Caco-2 (cell line): ENCODE measurements at regions not wholly inside any gene's neighbourhood (a gene's known extent, or its start where the extent isn't known, plus 50 kb on each side); places are given as distances from the start of the nearest gene placed in this dataset.

Experiments
- BruUV-seq: library from RNA; stranded (reverse); fragments of 400-500 nt; replicated peaks from 2 replicates; lab custom pipeline; 2021; lab: Mats Ljungman, UMichigan
- CTCF ChIA-PET: fragments of 300-600 bp; sonication (Branson Sonifier 250); formaldehyde crosslinking; loops from one replicate; lab custom pipeline; 2022; ENCODE audit warnings: antibody characterized with exemption; lab: Charles Lee
- POLR2A ChIA-PET: fragments of 300-600 bp; sonication (Branson Sonifier 250); formaldehyde crosslinking; loops from one replicate; lab custom pipeline; 2022; ENCODE audit warnings: antibody characterized with exemption; lab: Charles Lee
- DNase-seq, 2 experiments: peaks; one replicate each; pipeline versions ENCODE4 v3.0.0 to v3.0.0-alpha.2; 2020 to 2022
- H3K27me3 ChIP-seq: replicated peaks from 2 replicates; pipeline ENCODE4 v1.6.0; 2011; ENCODE audit warnings: low read length; ENCODE audit not compliant: control insufficient read depth, insufficient read depth
- H3K36me3 ChIP-seq: 2 replicates; pipeline ENCODE4 v1.5.1; 2011; ENCODE audit warnings: low read length; ENCODE audit not compliant: control insufficient read depth, insufficient read depth
- H3K4me1 ChIP-seq: fragments of 250-450 bp; sonication (Bioruptor Pico); 2 replicates; pipeline ENCODE4 v1.5.1; 2020; ENCODE audit warnings: mild to moderate bottlenecking
- H3K4me3 ChIP-seq: 2 replicates; pipeline ENCODE4 v1.5.1; 2011; ENCODE audit warnings: low read depth, mild to moderate bottlenecking, control low read depth, low read length
- H3K9me3 ChIP-seq: fragments of 250-450 bp; sonication (Bioruptor Pico); 2 replicates; pipeline ENCODE4 v1.5.1; 2020; ENCODE audit warnings: mild to moderate bottlenecking, moderate library complexity
- H3K27ac Mint-ChIP-seq: one replicate; pipeline ENCODE4 v1.8.0; 2022; ENCODE audit warnings: mixed read lengths; ENCODE audit not compliant: unreplicated experiment
- H3K27me3 Mint-ChIP-seq: one replicate; pipeline ENCODE4 v1.8.0; 2022; ENCODE audit warnings: mixed read lengths; ENCODE audit not compliant: insufficient read depth, unreplicated experiment
- H3K36me3 Mint-ChIP-seq: one replicate; pipeline ENCODE4 v1.8.0; 2022; ENCODE audit warnings: mild to moderate bottlenecking, mixed read lengths; ENCODE audit not compliant: insufficient read depth, unreplicated experiment
- H3K4me1 Mint-ChIP-seq: one replicate; pipeline ENCODE4 v1.8.0; 2022; ENCODE audit warnings: low read depth, mixed read lengths; ENCODE audit not compliant: unreplicated experiment
- H3K4me3 Mint-ChIP-seq: one replicate; pipeline ENCODE4 v1.8.0; 2022; ENCODE audit warnings: mild to moderate bottlenecking, moderate library complexity, mixed read lengths; ENCODE audit not compliant: unreplicated experiment
- H3K9me3 Mint-ChIP-seq: one replicate; pipeline ENCODE4 v1.8.0; 2022; ENCODE audit warnings: mixed read lengths; ENCODE audit not compliant: unreplicated experiment
- CTCF ChIP-seq, 2 experiments: fragments of 200-600 bp in 1 of 2; IDR thresholded peaks; 1 replicate in 1 of 2; 2 replicates in 1 of 2; pipeline versions ENCODE4 v1.5.1 to v1.8.0; 2011 to 2022; ENCODE audit warnings: antibody characterized with exemption in 1 of 2, control low read depth in 1 of 2, inconsistent platforms in 1 of 2, low read depth in 1 of 2, low read length in 1 of 2, mild to moderate bottlenecking in 1 of 2, moderate library complexity in 1 of 2; ENCODE audit not compliant: insufficient read depth in 1 of 2, severe bottlenecking in 1 of 2, unreplicated experiment in 1 of 2
- intact Hi-C: fragments of 100-400 bp; cut with micrococcal nuclease; formaldehyde crosslinking; loops from one replicate; pipeline ENCODE4 v1.10.0; 2022; ENCODE audit not compliant: unreplicated experiment

- CTCF ChIA-PET: no interaction called here
- POLR2A ChIA-PET: no interaction called here
These were observed 201.5 kb downstream of the SP3 start for GRCh38 chr2:173763641-173764040.

GRCh38 chr2:173764094-173764493 is 201.1 kb downstream of the SP3 start:
- H3K36me3 Mint-ChIP-seq: no peaks in the 10 kb centered on the region
- no peaks in the 10 kb centered on the region for H3K4me1 ChIP-seq
- H3K27me3 Mint-ChIP-seq: no peaks in the 10 kb centered on the region
- ChIA-PET CTCF (interaction anchor here (0.6 kb wide), 1 partner anchor 38 kb away, joined by 3 read pairs; no protein-coding TSS in a partner anchor), POLR2A (no interaction called here)
- H3K27ac Mint-ChIP-seq: no peak overlapping the region
- no TSS peak for BruUV-seq
- H3K9me3 ChIP-seq: no peaks in the 10 kb centered on the region
- no peak overlapping the region for H3K4me3 ChIP-seq
- H3K4me1 Mint-ChIP-seq: no peaks in the 10 kb centered on the region
- no peak for DNase-seq
- H3K27me3 ChIP-seq: no peaks in the 10 kb centered on the region
- no peak for TF ChIP-seq CTCF (IDR thresholded peaks at IDR 0.05; ENCODE audit: insufficient read depth in 1 of 2, low read depth in 1 of 2, low read length in 1 of 2, severe bottlenecking in 1 of 2, unreplicated experiment in 1 of 2)
- no peaks in the 10 kb centered on the region for H3K9me3 Mint-ChIP-seq
- intact Hi-C loops: no loop called here
- H3K4me3 Mint-ChIP-seq: no peak overlapping the region
- no peaks in the 10 kb centered on the region for H3K36me3 ChIP-seq

More at GRCh38 chr2:173763641-173764040, 201.5 kb downstream of the SP3 start:
- no peak overlapping the region for H3K4me3 ChIP-seq
- no peaks in the 10 kb centered on the region for H3K4me1 ChIP-seq
- no peaks in the 10 kb centered on the region for H3K36me3 Mint-ChIP-seq
- no peak for TF ChIP-seq CTCF (IDR thresholded peaks at IDR 0.05; ENCODE audit: insufficient read depth in 1 of 2, low read depth in 1 of 2, low read length in 1 of 2, severe bottlenecking in 1 of 2, unreplicated experiment in 1 of 2)
- no peaks in the 10 kb centered on the region for H3K4me1 Mint-ChIP-seq
- intact Hi-C loops: no loop called here
- H3K27me3 ChIP-seq: no peaks in the 10 kb centered on the region
- H3K4me3 Mint-ChIP-seq: no peak overlapping the region
- no peaks in the 10 kb centered on the region for H3K9me3 ChIP-seq
- H3K36me3 ChIP-seq: no peaks in the 10 kb centered on the region
- no peak for DNase-seq
- no TSS peak for BruUV-seq
- H3K27me3 Mint-ChIP-seq: no peaks in the 10 kb centered on the region
- H3K9me3 Mint-ChIP-seq: no peaks in the 10 kb centered on the region
- H3K27ac Mint-ChIP-seq: no peak overlapping the region

GRCh38 chr2:173766537-173767289 is 198.5 kb downstream of the SP3 start:
- CTCF ChIA-PET: no interaction called here

More at GRCh38 chr2:173766537-173767289, 198.5 kb downstream of the SP3 start:
- no peaks in the 10 kb centered on the region for H3K36me3 ChIP-seq
- Mint-ChIP-seq H3K4me1 (no peaks in the 10 kb centered on the region), H3K27me3 (no peaks in the 10 kb centered on the region), H3K36me3 (no peaks in the 10 kb centered on the region), H3K27ac (no peak overlapping the region), H3K9me3 (no peaks in the 10 kb centered on the region), H3K4me3 (no peak overlapping the region)
- H3K4me3 ChIP-seq: no peak overlapping the region
- POLR2A ChIA-PET: no interaction called here
- BruUV-seq: no TSS peak
- H3K4me1 ChIP-seq: no peaks in the 10 kb centered on the region
- H3K27me3 ChIP-seq: no peaks in the 10 kb centered on the region
- TF ChIP-seq CTCF (IDR thresholded peaks at IDR 0.05; ENCODE audit: insufficient read depth in 1 of 2, low read depth in 1 of 2, low read length in 1 of 2, severe bottlenecking in 1 of 2, unreplicated experiment in 1 of 2): no peak
- H3K9me3 ChIP-seq: no peaks in the 10 kb centered on the region
- DNase-seq: no peak
- intact Hi-C loops: no loop called here
